Nucleus accumbens (tissue), 56 donors: ENCODE measurements at regions not wholly inside any gene's neighbourhood (a gene's known extent, or its start where the extent isn't known, plus 50 kb on each side); places are given as distances from the start of the nearest gene placed in this dataset.

Experiments used
- DNase-seq, 56 donors: peaks; one replicate each; lab custom pipeline; 2025; lab: John Stamatoyannopoulos, UW

DNA sequence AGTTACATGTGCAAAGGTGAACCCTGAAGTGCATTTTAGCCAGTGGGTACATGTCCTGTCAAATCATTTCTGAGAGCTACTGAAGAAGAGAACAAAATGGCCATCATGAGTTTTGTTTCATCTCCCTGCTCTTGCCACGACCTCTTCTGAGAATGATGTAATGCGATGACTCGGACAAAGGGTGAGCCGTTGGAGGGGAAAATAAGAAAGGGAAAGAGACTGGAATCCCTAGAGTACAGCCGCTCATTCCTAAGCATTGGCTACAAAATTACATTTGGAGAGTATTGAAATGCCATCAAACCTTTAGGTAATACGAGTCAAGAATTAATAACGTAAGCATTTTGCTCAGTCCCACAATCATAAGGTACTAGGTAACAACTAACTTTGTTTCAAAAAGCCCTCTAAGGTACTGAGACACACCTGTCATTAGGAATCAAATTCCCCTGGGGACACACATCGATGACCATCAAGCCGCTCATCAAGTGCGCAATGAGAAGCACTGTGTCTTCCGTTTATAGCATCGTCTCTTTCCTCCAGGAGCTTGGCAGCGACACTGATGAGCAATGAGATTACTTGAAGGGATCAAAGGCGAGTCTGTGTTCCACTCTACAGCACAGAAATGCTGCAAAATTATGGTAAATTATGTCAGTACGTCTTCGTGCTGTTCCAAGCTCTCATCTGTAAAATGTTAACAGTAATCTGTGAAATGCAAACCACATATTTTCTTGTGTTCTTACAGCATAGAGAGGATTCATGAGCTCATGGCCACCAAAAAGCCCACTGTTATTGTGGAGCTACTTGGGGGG is 97.3 kb upstream of the PIEZO2 start:
- no peak for DNase-seq

DNA sequence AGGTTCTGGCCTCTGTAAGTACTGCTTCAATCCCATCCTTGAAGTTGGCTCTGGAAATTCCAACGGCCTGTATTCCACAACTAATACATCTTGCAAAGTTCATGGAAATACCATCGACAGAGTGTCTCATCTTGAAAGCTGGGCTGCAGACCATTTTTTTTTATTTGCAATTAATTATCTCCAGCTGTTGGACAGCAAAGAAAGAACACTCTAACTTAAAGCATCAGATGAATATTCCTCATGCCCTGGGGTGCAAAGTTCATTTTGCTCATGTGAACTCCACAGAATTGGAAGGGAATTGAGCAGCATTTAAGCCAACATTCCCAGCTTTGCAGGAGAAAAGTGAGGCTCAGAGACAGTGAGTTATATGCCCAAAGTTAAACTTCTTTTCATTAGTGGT is 96.5 kb upstream of the PIEZO2 start:
- DNase-seq = no peak

DNA sequence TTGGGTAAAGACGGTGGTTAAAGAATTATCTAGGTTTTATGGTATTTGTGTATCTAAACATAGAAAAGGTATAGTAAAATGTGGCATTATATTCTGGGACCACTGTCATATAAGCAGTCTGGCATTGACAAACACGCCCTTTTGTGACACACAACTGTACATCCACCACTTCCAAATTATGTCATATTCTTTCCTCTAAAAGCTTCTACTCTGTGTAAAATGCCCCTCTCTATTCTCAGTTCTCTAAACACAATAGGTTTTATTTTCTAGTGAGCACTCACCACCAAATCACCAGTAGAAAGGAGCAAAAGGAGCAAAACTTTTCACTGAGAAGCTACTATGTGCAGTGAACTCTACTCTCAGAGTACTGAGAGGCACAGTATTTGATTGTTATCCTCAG is 88.1 kb upstream of the PIEZO2 start:
- no peak for DNase-seq

DNA sequence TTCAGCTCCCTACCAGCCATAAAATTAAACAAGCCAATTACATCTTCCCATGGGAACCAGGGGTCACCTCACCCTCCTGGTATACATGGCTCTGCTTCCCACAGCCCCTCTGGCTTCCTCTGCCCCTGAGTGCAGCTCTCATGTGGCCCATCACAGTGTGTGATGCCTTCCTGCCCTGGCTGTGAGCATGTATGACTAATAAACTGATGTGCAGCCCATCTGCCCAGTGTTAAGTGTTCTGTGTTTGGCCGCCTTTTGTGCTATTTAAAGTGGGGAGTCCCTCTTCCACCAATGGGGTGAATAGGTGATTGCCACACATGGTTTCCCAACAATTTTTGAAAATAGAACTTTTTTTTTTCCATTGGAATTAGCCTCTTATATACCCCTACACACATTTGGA is 87.7 kb upstream of the PIEZO2 start:
- no peak for DNase-seq

DNA sequence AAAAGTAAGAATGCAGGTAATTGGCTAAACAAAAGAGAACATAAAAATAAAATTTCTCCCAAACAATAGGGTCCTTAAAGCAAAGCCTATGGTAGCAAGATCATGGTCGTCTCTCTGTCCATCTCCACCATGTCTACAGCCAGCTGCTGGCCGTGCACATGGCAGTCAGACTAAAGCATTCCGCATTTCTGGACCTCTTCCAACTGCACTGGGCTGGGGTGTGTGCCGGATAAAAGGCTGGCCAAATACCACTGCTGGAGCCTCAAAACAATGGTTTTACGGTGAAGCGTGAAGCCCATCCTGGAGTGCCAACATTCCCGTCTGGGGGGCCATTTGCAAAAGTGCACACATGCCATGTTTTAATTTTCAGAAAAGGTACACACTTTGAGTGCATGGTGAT is 74.8 kb upstream of the PIEZO2 start:
- no peak for DNase-seq

DNA sequence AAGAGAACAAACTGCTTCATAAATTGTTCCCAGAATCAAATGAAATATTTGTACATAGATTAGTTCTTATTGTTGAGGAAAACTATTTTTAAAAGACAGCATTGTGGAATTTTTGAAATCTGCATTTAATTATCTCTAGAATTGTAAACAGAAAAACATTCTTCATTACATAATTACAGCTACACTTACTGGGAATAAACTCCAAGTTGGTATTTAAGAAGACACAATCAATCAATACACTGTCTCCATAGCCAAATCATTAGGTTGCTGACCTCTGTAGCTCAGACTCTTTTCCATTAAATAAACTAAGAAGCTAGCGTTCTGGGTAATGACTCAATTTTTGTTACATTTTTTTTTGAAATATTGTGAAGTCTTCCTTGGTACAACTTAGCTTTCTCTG is 70.2 kb upstream of the PIEZO2 start:
- no peak for DNase-seq

DNA sequence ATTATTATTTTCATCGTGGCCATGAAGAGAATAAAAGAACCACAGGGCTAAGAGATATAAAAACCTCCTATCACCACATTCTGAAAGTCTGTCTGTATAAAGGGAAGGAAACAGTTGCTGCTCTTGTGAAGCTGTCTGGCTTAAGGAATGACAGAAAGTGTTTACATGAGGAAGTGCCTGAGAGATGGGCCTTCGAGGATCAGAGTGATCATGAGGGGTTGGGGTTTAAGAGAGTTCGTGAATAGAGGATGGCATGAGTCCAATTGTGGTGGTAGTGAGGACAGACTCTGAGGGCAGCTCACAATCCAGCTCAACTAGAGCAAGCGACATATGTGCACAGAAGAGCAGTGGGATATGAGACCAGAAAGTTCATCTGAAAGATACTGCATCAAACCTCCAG is 65.8 kb upstream of the PIEZO2 start:
- peak in 1 of 56 donors; percentile 3 for DNase-seq

DNA sequence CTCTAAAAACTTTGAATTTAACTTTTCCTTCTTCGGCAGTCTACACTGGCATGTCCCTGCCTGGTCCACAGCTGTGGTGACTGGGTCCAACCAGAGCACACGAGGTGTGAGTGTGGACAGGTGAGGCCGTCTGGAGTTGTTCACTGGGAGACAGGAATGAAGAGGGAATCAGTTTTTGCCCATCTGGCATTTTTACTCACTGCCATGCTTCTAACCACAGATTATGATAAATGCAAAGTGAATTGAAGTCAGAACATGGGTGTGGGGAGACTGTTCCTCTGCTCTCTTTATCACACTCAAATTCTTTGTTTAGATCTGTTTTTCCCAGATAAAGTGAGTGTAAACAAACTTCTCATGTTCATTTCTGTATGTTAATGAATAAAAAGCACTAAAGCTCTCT is 54.7 kb upstream of the PIEZO2 start:
- DNase-seq = no peak

DNA sequence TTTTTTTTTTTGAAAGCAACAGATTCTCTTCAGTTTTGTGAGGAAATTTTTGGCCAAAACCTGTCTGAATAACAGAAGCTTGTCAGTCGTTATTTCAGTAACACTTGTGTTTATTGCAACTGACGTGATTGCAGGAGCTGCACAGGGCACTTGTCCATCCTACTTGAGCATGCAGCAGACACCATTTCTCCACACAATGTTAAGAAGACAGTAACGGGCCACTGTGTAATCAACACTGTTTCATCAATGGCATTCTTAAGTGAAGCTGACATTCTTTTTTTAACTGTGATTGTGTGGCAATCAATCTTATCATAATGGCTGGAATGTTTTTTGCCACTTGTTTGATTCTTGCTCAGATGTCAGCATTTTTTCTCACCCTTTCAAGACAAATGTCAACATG is 50.1 kb upstream of the PIEZO2 start:
- no peak for DNase-seq
